GM21723 (cell line): ENCODE measurements at regions not wholly inside any gene's neighbourhood (a gene's known extent, or its start where the extent isn't known, plus 50 kb on each side); places are given as distances from the start of the nearest gene placed in this dataset.
A peak's percentile ranks its signal among the peaks of the same experiment; 100 is the strongest.

Experiments
- ATAC-seq: cut with Tn5 transposase; IDR thresholded peaks from one replicate; pipeline ENCODE4 v1.9.1; 2021; ENCODE audit warnings: mild to moderate bottlenecking, moderate library complexity; ENCODE audit not compliant: unreplicated experiment

DNA sequence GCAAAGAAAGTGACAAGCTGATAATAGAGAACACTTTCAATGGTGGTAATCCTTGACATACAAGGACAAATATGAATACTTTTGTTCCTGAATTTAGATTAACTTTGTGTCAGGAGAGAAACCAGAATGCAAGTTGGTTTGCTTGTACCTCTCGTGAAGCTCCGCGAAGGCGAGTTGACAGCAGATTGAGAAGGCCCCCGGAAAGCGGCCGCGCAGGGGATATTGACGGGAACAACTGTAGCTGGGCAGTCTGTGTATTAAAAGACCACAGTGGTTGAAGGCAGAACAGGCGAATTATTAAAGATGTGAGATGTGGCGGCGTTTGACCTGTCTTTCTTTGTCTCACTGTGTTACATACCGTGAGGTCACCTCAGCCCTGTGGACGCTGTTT is 175.8 kb upstream of the RALGAPA2 start:
- no peak for ATAC-seq

DNA sequence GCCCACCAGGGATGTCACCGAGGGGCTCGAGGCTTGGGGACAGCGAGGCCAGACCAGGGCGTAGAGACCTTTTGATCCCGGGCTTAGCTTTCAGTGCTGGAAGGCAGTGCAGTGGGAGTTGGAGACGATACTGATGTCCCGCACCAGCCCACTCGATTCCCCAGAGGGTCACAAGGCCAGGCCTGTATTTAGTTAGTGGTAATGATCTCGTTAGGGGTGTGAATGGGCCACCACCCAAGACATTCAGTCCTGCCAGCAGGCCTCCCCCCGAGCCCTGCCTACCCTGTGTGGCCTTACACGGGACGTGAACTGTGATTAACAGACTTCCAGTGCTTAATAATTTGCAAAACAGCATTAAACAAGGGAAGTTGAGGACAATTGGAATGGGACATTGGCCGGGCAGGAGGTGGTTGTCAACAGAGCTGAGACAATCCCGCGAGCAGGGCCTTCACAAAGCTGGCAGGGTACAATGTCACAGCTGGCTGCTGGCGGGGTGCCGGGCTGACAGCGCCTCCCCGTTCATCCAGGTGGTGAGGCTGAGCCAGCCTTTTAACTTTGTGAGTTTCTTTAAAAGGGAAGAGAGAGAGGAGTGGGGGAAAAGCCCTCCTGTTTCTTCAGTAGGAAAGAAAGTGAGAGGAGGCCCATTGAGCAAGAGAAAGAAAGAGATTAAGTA is 175.3 kb upstream of the RALGAPA2 start:
- ATAC-seq = no peak

DNA sequence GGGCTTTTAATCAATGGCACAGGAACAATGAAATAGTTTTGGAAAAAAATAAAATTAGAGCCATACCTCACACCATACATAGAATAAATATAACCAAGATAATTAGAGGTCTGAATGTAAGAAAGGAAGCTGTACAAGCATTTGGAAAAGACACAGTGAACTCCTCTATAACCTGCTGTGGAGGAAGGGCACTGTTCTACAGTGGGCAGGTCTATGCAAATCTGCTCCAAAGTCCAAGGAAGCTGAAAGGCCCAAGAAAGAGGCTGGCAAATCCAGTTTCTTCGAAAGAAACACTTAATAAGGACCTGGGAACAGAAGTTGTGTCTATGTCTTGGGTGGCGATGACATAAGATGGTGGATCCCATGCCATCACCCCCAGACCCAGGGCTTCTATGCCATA is 169.4 kb upstream of the RALGAPA2 start:
- no peak for ATAC-seq

DNA sequence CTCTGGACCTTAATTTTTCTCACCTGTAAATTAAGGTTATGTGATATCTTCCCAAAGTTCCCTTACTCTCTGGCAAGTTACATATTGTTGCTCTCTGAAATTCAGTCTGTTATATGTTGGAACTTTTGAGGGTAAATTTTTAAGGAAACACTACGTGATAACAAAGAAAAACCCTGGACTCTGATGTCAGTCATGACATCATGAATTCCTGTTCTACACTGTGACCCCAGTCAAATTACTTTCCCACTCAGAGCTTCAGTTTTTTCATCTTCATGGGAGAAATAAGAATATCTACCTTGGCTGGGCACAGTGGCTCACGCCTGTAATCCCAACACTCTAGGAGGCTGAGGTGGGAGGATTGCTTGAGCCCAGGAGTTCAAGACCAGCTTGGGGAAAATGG is 164.6 kb upstream of the RALGAPA2 start:
- no peak for ATAC-seq

DNA sequence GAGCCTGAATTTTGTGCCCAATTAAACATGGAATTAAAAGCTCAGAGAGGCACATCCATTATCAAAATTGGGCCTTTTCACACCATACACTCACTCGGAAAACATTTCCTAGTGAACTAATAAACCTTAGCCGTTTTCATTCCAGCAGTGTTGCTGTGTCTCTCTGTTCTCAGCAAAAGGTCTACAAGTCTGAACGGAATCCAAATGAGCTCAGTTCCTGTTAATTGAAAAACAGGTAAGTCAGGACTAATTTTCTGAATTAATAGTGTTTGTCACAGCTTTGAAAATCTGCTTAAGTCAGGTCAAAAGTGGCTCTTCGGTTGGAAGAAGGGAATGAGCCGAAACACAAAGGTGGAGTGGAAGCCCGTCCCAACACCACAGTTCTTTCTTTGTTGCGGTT is 163.3 kb upstream of the RALGAPA2 start:
- ATAC-seq = no peak

GRCh38 chr20:20872428-20872827 is 160.0 kb upstream of the RALGAPA2 start:
- ATAC-seq = no peak

DNA sequence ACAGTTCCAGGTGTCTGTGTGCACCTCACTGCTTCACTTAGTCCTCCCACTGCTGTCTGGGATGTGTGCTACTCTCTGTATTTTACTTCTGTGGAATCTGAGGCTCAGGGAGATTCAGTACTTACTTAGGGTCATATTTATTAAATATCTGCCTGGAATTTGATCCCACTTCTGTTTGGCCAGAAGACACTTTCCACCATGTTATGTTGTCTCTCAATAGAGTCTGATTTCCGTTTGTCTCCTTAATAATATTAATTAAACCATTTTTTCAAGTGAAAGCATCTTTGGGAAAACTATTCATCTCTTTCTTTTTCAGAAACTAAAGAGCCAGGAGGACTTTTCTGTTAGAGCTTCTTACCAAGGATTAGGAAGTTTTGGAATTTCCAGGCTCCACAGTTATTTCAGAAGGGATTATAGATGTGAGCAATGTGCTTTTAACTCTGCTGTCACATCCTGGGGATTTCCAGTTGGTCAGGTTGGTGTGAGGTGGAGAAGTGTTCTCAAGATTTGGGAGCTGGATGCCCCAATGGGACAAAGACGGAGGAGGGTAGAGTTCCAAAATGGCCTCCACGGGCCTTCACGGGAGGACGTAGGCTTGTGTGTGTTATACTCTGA is 156.8 kb upstream of the RALGAPA2 start:
- no peak for ATAC-seq

- ATAC-seq = no peak
These were observed 152.1 kb upstream of the RALGAPA2 start for GRCh38 chr20:20864351-20865096.

GRCh38 chr20:20860078-20860806 is 147.8 kb upstream of the RALGAPA2 start:
- ATAC-seq = peak; percentile 79

DNA sequence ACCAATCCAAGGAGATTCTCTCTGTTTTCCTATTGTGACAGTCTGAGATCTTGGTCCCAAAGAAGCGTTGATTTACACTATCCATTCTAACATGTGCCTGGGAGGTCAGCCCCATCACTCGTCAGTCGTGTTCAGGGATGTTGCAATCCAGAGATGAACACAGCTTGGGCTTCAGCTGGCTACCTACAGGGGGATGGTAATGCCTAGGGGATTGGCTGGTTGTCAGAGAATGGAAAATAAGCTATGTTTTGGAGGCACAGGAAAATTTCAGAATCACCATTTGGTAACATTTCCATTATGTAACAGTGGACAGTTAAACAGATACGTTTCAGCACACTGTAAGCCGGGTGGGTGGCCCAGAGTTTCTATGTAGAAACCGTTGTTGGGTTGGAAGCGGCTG is 147.1 kb upstream of the RALGAPA2 start:
- ATAC-seq = no peak

GRCh38 chr20:20856956-20857355 is 144.5 kb upstream of the RALGAPA2 start:
- no peak for ATAC-seq

DNA sequence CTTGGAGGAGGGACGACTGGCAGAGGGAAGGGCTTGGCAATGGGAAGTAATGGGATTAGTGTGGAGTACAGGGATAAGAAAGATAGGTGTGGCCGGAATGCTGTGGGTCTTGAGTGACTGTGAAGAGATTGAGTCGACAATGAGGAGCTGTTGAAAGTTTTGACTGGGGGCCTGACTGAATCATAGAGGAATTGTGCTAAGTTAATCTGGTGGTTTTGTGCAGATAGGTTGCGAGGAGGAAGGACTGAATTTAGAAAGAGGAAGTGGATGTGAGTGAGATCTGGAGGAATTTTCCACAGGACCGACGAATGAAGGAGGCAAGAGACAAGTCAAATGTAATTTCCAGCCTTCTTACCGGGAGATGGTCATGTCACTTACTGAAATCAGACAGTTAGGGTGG is 143.9 kb upstream of the RALGAPA2 start:
- no peak for ATAC-seq

DNA sequence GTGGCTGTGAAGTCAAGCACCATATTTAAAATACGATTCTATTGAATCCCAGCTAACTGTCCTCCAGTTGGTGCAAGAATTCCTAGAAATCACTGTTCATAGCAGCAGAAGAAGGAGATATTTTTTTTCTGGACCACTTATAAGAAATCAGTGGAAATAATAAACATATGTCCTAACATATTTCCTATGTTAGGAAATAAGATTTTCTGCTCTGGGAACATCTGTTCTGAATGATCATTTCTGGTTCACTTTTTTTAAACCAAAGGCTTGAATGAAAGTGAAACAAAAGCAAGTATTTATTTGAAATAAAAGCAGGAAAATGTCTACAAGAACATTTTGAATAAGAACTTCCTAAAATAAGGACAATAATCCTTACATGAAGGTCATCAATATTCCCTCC is 138.9 kb upstream of the RALGAPA2 start:
- no peak for ATAC-seq

GRCh38 chr20:20850407-20850806 is 138.0 kb upstream of the RALGAPA2 start:
- no peak for ATAC-seq

DNA sequence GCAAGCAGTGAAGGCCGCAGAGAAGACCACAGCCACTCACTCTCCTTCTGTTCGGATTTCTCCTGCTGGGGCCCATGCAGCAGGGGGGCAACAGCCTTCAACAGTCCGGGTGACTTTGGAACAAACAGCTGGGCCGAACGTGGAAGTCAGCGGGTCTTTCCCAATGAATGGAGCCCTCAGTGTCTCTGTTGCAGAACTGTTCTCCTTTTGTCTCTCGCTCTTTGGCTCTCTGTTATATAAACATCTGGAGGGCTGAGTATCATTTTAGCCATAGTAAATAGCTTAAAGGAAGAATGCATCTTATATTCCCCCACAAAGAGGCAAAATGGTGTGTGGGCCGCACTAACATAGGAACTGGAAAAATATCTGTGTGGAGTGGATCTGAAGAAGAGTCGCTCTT is 136.7 kb upstream of the RALGAPA2 start:
- ATAC-seq = no peak

- no peak for ATAC-seq
These were observed 135.4 kb upstream of the RALGAPA2 start for GRCh38 chr20:20847814-20848213.

DNA sequence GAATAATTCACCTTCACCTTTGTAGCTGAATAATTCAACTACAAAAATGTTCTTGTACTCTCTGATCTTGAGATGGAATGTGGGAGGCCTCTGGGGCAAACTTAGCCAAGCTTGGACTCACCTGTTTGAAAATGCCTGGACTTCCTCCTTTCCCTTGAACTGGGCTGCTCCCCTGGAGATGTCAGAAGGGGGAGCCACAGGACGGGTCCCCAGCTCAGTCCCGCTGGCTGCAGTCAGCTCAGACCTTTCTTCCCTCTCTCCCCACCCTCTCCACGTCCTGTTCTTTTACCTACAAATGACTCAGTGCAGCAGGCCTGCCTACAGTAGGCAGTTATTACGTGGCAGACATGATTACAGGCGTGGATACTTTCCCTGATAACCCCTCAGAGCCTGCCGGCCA is 131.5 kb upstream of the RALGAPA2 start:
- ATAC-seq = no peak

DNA sequence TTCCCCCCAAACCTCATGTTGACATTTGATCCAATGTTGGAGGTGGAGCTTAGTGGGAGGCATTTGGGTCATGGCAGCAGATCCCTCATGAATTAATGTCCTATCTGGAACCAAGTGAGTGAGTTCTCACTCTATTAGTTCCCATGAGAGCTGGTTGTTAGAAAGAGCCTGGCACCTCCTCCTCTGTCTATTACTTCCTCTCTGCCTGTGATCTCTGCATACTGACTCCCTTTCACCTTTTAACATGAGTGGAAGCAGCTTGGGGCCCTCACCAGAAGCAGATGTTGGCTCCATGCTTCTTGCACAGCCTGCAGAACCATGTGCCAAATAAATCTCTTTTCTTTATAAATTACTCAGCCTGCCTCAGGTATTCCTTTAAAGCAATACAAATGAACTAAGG is 127.3 kb upstream of the RALGAPA2 start:
- ATAC-seq = no peak

DNA sequence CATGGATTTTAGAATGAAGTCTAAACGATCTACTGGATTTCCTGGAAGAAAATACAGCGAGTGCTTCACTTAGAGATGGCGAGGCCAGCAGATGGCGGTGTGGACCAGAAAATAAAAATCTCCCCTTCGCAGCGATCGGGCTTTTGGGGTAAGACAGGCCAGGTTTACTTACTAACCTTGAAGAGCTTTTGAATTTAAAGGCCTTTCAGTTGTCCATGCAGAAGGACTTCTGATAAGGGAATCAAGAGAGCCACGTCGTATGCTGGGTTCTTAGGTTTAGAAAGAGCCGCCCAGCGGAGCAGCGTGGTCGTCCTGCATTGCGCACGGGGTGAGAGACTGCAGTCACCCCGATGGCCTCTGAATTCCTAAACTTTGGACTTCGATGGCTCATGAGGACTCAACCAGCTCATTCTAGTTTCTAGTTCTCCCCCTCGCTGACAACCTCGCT is 125.2 kb upstream of the RALGAPA2 start:
- no peak for ATAC-seq

- no peak for ATAC-seq
These were observed 124.4 kb upstream of the RALGAPA2 start for GRCh38 chr20:20836836-20837235.

DNA sequence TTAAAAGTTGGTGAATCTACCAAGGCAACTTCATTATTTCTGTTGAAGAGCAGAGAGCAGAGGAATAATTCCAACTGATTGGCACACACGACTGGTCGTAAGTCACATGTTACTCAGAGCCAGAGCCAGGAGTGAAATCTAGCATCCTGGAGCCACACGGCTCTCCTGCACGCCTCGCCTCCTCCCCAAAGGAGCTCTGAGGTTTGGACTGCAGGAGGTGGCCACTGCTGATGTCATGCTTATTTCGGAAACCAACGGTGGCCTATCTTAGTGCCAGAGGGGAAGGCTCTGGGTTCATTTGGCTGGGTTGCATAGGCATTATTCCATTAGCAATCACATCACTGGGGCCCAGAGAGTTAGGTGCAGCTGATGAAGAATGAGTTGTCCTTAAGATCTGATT is 123.5 kb upstream of the RALGAPA2 start:
- no peak for ATAC-seq

GRCh38 chr20:20834008-20834407 is 121.6 kb upstream of the RALGAPA2 start:
- no peak for ATAC-seq
